ENCODE measurements at regions not wholly inside any gene's neighbourhood (a gene's known extent, or its start where the extent isn't known, plus 50 kb on each side); places are given as distances from the start of the nearest gene placed in this dataset.

- no peaks in the 10 kb centered on the region for H3K79me2 ChIP-seq (ENCODE audit: low read length)
- no peaks in the 10 kb centered on the region for H3K36me3 ChIP-seq (replicated peaks; ENCODE audit: insufficient read depth, low read length)
- no peaks in the 10 kb centered on the region for H3K4me1 ChIP-seq (ENCODE audit: low read length)
- no peak overlapping the region for H3K9ac ChIP-seq (ENCODE audit: low read length)
- H3F3A ChIP-seq (ENCODE audit: insufficient read depth, low read length): no peaks in the 10 kb centered on the region
- no peaks in the 10 kb centered on the region for H3K27me3 ChIP-seq (replicated peaks; ENCODE audit: insufficient read depth, low read length)
- no peaks in the 10 kb centered on the region for H3K9me2 ChIP-seq (replicated peaks; ENCODE audit: insufficient read depth, low read length)
- no peak overlapping the region for H3K27ac ChIP-seq (ENCODE audit: low read length)
- no peak for DNase-seq
- H4K20me1 ChIP-seq (ENCODE audit: insufficient read depth, low read length): no peaks in the 10 kb centered on the region
- TF ChIP-seq EZH2 (optimal IDR thresholded peaks at IDR 0.05; ENCODE audit: low read depth, low read length): no peak
- no peak for TF ChIP-seq CTCF (IDR thresholded peaks at IDR 0.05; ENCODE audit: low read length)
- TF ChIP-seq EZH2phosphoT487 (IDR thresholded peaks at IDR 0.05; ENCODE audit: low read length): no peak
- no peaks in the 10 kb centered on the region for H3K9me3 ChIP-seq (replicated peaks; ENCODE audit: insufficient read depth, low read length)
- no peak overlapping the region for H3K4me2 ChIP-seq (ENCODE audit: low read depth, low read length)
- H2AFZ ChIP-seq (ENCODE audit: low read length): no peak overlapping the region
- H3K4me3 ChIP-seq (ENCODE audit: low read length): no peak overlapping the region
Observed at GRCh38 chr9:12274577-12274976, 418.6 kb upstream of the TYRP1 start.

GRCh38 chr9:12276505-12276904 is 416.7 kb upstream of the TYRP1 start:
- Histone ChIP-seq H3K27me3 (replicated peaks; ENCODE audit: insufficient read depth, low read length) (no peaks in the 10 kb centered on the region), H3K4me2 (ENCODE audit: low read depth, low read length) (no peak overlapping the region), H3K9ac (ENCODE audit: low read length) (no peak overlapping the region), H3K9me3 (replicated peaks; ENCODE audit: insufficient read depth, low read length) (no peaks in the 10 kb centered on the region), H3K9me2 (replicated peaks; ENCODE audit: insufficient read depth, low read length) (no peaks in the 10 kb centered on the region), H3K79me2 (ENCODE audit: low read length) (no peaks in the 10 kb centered on the region), H3K4me1 (ENCODE audit: low read length) (no peaks in the 10 kb centered on the region), H2AFZ (ENCODE audit: low read length) (no peak overlapping the region), H3F3A (ENCODE audit: insufficient read depth, low read length) (no peaks in the 10 kb centered on the region), H3K36me3 (replicated peaks; ENCODE audit: insufficient read depth, low read length) (no peaks in the 10 kb centered on the region), H3K27ac (ENCODE audit: low read length) (no peak overlapping the region), H3K4me3 (ENCODE audit: low read length) (no peak overlapping the region), H4K20me1 (ENCODE audit: insufficient read depth, low read length) (no peaks in the 10 kb centered on the region)
- no peak for DNase-seq
- TF ChIP-seq EZH2 (optimal IDR thresholded peaks at IDR 0.05; ENCODE audit: low read depth, low read length): no peak
- TF ChIP-seq EZH2phosphoT487 (IDR thresholded peaks at IDR 0.05; ENCODE audit: low read length): no peak
- no peak for TF ChIP-seq CTCF (IDR thresholded peaks at IDR 0.05; ENCODE audit: low read length)

DNA sequence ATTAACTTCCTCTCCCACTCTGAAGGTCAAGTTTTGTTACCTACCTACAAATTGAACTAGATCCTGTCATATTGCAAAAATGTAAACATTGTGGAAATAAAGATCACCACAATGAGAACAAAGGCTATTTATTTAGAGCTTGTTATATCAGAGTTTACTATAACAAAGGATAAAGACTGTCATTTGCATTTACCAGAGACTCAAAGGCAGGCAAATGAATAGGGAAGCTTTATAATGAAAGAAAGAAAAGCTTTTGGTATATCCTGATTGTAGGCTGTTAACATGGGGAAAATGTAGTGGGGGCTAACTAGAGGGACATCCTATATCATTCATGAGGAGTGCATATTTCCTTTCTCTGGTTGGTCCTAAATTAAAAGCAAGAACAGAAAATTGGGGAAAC is 403.5 kb upstream of the TYRP1 start:
- Histone ChIP-seq H3K36me3 (replicated peaks; ENCODE audit: insufficient read depth, low read length) (no peaks in the 10 kb centered on the region), H2AFZ (ENCODE audit: low read length) (no peak overlapping the region), H3K4me2 (ENCODE audit: low read depth, low read length) (no peak overlapping the region), H3F3A (ENCODE audit: insufficient read depth, low read length) (no peaks in the 10 kb centered on the region), H3K9me3 (replicated peaks; ENCODE audit: insufficient read depth, low read length) (no peaks in the 10 kb centered on the region), H3K4me3 (ENCODE audit: low read length) (no peak overlapping the region), H3K79me2 (ENCODE audit: low read length) (no peaks in the 10 kb centered on the region), H3K4me1 (ENCODE audit: low read length) (no peaks in the 10 kb centered on the region), H3K9ac (ENCODE audit: low read length) (no peak overlapping the region), H3K27ac (ENCODE audit: low read length) (no peak overlapping the region), H3K27me3 (replicated peaks; ENCODE audit: insufficient read depth, low read length) (no peaks in the 10 kb centered on the region), H3K9me2 (replicated peaks; ENCODE audit: insufficient read depth, low read length) (no peaks in the 10 kb centered on the region), H4K20me1 (ENCODE audit: insufficient read depth, low read length) (no peaks in the 10 kb centered on the region)
- DNase-seq: no peak
- TF ChIP-seq CTCF (IDR thresholded peaks at IDR 0.05; ENCODE audit: low read length): no peak
- no peak for TF ChIP-seq EZH2 (optimal IDR thresholded peaks at IDR 0.05; ENCODE audit: low read depth, low read length)
- no peak for TF ChIP-seq EZH2phosphoT487 (IDR thresholded peaks at IDR 0.05; ENCODE audit: low read length)

Data from MM.1S (cell line).